Endothelial cell of umbilical vein (primary cell): ENCODE measurements at regions not wholly inside any gene's neighbourhood (a gene's known extent, or its start where the extent isn't known, plus 50 kb on each side); places are given as distances from the start of the nearest gene placed in this dataset.

Experiments
- BruUV-seq: library from RNA; stranded (reverse); fragments of 400-500 nt; replicated peaks from 2 replicates; lab custom pipeline; 2021; lab: Mats Ljungman, UMichigan
- CTCF ChIA-PET: fragments of 300-600, 350-600 bp; sonication (Branson Sonifier 250); formaldehyde crosslinking; loops from one replicate; lab custom pipeline; 2021; ENCODE audit warnings: antibody characterized with exemption, inconsistent platforms; lab: Charles Lee
- POLR2A ChIA-PET: fragments of 300-600, 350-600 bp; sonication (Branson Sonifier 250); formaldehyde crosslinking; loops from one replicate; lab custom pipeline; 2021; ENCODE audit warnings: antibody characterized with exemption, inconsistent platforms; lab: Charles Lee
- DNase-seq: peaks from one replicate; pipeline ENCODE4 v3.0.0-alpha.2; 2011; ENCODE audit warnings: low read depth, low spot score
- FAIRE-seq: peaks from 2 replicates; lab custom pipeline; 2011; peaks lifted over from hg19 to GRCh38; lab: Jason Lieb, UNC
- H2AFZ ChIP-seq: 2 replicates; pipeline ENCODE4 v1.6.0; 2012; ENCODE audit warnings: low read depth, low read length, control low read depth, inconsistent platforms
- H3K27ac ChIP-seq: 2 replicates; pipeline ENCODE4 v1.5.1; 2011; ENCODE audit warnings: low read depth, mild to moderate bottlenecking, control low read depth, low read length, moderate library complexity; ENCODE audit not compliant: insufficient read depth
- H3K27me3 ChIP-seq, 2 experiments: 2 replicates each; pipeline versions ENCODE4 v1.6.0 to v1.6.1; 2011; ENCODE audit warnings: low read length in 2 of 2, mixed read lengths in 1 of 2; ENCODE audit not compliant: control insufficient read depth in 2 of 2, insufficient read depth in 2 of 2
- H3K36me3 ChIP-seq, 2 experiments: 2 replicates in 1 of 2; 3 replicates in 1 of 2; pipeline ENCODE4 v1.5.1; 2011; ENCODE audit warnings: low read length in 2 of 2, mild to moderate bottlenecking in 1 of 2, moderate library complexity in 1 of 2; ENCODE audit not compliant: control insufficient read depth in 2 of 2, insufficient read depth in 2 of 2; ENCODE audit errors: extremely low read depth in 1 of 2
- H3K4me1 ChIP-seq: 3 replicates; pipeline ENCODE4 v1.5.1; 2011; ENCODE audit warnings: mild to moderate bottlenecking, low read length; ENCODE audit not compliant: control insufficient read depth, insufficient read depth; ENCODE audit errors: extremely low read depth
- H3K4me2 ChIP-seq: 2 replicates; pipeline ENCODE4 v1.6.1; 2011; ENCODE audit warnings: low read length, control low read depth, mixed read lengths; ENCODE audit not compliant: insufficient read depth
- H3K4me3 ChIP-seq, 3 experiments: fragments of 200-600 bp in 1 of 3; sonication (generic), shearing (Covaris generic) in 1 of 3; replicated peaks in 1 of 3; 2 replicates each; pipeline ENCODE4 v1.5.1; 2011 to 2016; ENCODE audit warnings: control low read depth in 3 of 3, low read length in 3 of 3, mild to moderate bottlenecking in 2 of 3, inconsistent platforms in 1 of 3, low read depth in 1 of 3, moderate library complexity in 1 of 3; ENCODE audit not compliant: insufficient read depth in 1 of 3
- H3K79me2 ChIP-seq: 2 replicates; pipeline ENCODE4 v1.6.0; 2012; ENCODE audit warnings: low read length, inconsistent platforms; ENCODE audit not compliant: control insufficient read depth, insufficient read depth
- H3K9ac ChIP-seq: replicated peaks from 2 replicates; pipeline ENCODE3; 2011; ENCODE audit warnings: low read length, control low read depth; ENCODE audit not compliant: insufficient read depth; ENCODE audit errors: extremely low read depth
- H3K9me1 ChIP-seq: replicated peaks from 3 replicates; pipeline ENCODE4 v1.6.0; 2011; ENCODE audit warnings: mild to moderate bottlenecking, low read length; ENCODE audit not compliant: control insufficient read depth, insufficient read depth; ENCODE audit errors: extremely low read depth
- H3K9me3 ChIP-seq: replicated peaks from 2 replicates; pipeline ENCODE4 v1.5.1; 2012; ENCODE audit warnings: low read length, inconsistent platforms; ENCODE audit not compliant: control insufficient read depth, insufficient read depth
- H4K20me1 ChIP-seq: replicated peaks from 2 replicates; pipeline ENCODE3; 2011; ENCODE audit warnings: mild to moderate bottlenecking, low read length; ENCODE audit not compliant: control insufficient read depth, insufficient read depth; ENCODE audit errors: extremely low read depth
- CTCF ChIP-seq, 2 donors: IDR thresholded peaks; 1 replicate in 1 of 2; 2 replicates in 1 of 2; pipeline ENCODE4 v1.5.1; 2011; ENCODE audit warnings: low read length in 2 of 2, mild to moderate bottlenecking in 2 of 2, moderate library complexity in 2 of 2, control low read depth in 1 of 2, inconsistent platforms in 1 of 2, low read depth in 1 of 2; ENCODE audit not compliant: insufficient read depth in 1 of 2; ENCODE audit errors: extremely low read depth in 1 of 2
- EZH2 ChIP-seq: IDR thresholded peaks from 2 replicates; pipeline ENCODE4 v1.6.1; 2012; ENCODE audit warnings: borderline replicate concordance, low read depth, mild to moderate bottlenecking, moderate library complexity, low read length, inconsistent platforms; ENCODE audit not compliant: severe bottlenecking
- FOS ChIP-seq: IDR thresholded peaks from 2 replicates; pipeline ENCODE4 v1.6.1; 2011; ENCODE audit warnings: mild to moderate bottlenecking, low read length, moderate library complexity, borderline replicate concordance; ENCODE audit not compliant: insufficient read depth
- GATA2 ChIP-seq: IDR thresholded peaks from 2 replicates; pipeline ENCODE4 v1.7.0; 2011; ENCODE audit warnings: low read depth, mild to moderate bottlenecking, moderate library complexity, mixed read lengths, low read length; ENCODE audit not compliant: insufficient read length, insufficient read depth
- JUN ChIP-seq: IDR thresholded peaks from 2 replicates; pipeline ENCODE4 v1.6.1; 2011; ENCODE audit warnings: borderline replicate concordance, low read depth; ENCODE audit not compliant: insufficient read length, insufficient read depth
- MAX ChIP-seq: IDR thresholded peaks from 2 replicates; pipeline ENCODE4 v1.6.1; 2011; ENCODE audit not compliant: insufficient read depth, insufficient read length
- MYC ChIP-seq: IDR thresholded peaks from one replicate; pipeline ENCODE4 v1.6.1; 2011; ENCODE audit warnings: mild to moderate bottlenecking, low read depth, low read length
- POLR2A ChIP-seq: IDR thresholded peaks from 2 replicates; pipeline ENCODE4 v1.6.1; 2012; ENCODE audit warnings: low read depth, mild to moderate bottlenecking, control low read depth, low read length
- POLR2AphosphoS5 ChIP-seq: IDR thresholded peaks from 2 replicates; pipeline ENCODE4 v1.6.1; 2012; ENCODE audit warnings: low read depth, mild to moderate bottlenecking, control low read depth, low read length, moderate library complexity; ENCODE audit not compliant: insufficient read depth
- dilution Hi-C: fragments of 300-500 bp; cut with MboI; formaldehyde crosslinking; loops from one replicate; pipeline ENCODE4 v1.15.0; 2019; ENCODE audit warnings: low sequenced_read_pairs; ENCODE audit not compliant: extremely low pct_ligation_motif_present
- intact Hi-C: fragments of 100-400 bp; cut with micrococcal nuclease; formaldehyde crosslinking; loops from one replicate; pipeline ENCODE4 v1.10.0; 2022

GRCh38 chr10:22821501-22821900, 106.4 kb upstream of the ARMC3 start:
- no peak for TF ChIP-seq MYC
- peak; percentile 11 for TF ChIP-seq MAX
- TF ChIP-seq FOS: no peak
- peak; percentile 5 for TF ChIP-seq JUN
- TF ChIP-seq POLR2A: peak; percentile 30
- Histone ChIP-seq H3K4me3 (no peak overlapping the region), H3K36me3 (no peaks in the 10 kb centered on the region), H3K9ac (no peak overlapping the region), H3K9me1 (no peaks in the 10 kb centered on the region), H2AFZ (peak overlapping the region; percentile 55), H3K27ac (peak overlapping the region; percentile 37), H3K9me3 (no peaks in the 10 kb centered on the region), H3K4me1 (peaks cover 46% of the 10 kb centered on the region), H3K27me3 (no peaks in the 10 kb centered on the region), H3K79me2 (no peaks in the 10 kb centered on the region), H3K4me2 (peak overlapping the region; percentile 50), H4K20me1 (no peaks in the 10 kb centered on the region)
- ChIA-PET CTCF (no interaction called here), POLR2A (no interaction called here)
- no TSS peak for BruUV-seq
- DNase-seq (peak; percentile 69), FAIRE-seq (no peak)
- intact Hi-C loops (loop anchor here (5.0 to 10.0 kb wide), 2 partner anchors 69 to 107 kb away; partner anchors contain the start of gene PIP4K2A), dilution Hi-C loops (no loop called here)

DNA sequence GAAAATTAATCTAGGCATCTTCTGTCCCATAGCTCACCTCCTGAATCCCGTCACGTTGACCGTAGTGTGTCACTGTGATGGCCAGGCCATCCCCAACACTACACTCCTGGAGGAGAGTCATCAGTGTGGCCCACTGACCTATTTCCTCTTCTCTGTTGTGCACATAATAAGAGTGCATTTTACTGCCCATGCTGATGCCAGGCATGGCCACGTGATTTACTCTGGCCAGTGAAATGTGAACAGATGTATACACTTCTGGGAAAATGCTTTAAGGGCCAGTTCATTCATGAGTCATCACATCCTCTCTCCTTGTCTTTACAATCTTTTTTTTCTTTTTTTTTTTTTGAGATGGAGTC, 101.9 kb upstream of the PIP4K2A start:
- Histone ChIP-seq H3K36me3 (no peaks in the 10 kb centered on the region), H3K4me3 (no peak overlapping the region), H3K9me3 (no peaks in the 10 kb centered on the region), H2AFZ (no peak overlapping the region), H3K4me2 (no peak overlapping the region), H4K20me1 (no peaks in the 10 kb centered on the region), H3K4me1 (peaks cover 15% of the 10 kb centered on the region), H3K9me1 (no peaks in the 10 kb centered on the region), H3K27ac (peak overlapping the region; percentile 86), H3K9ac (no peak overlapping the region), H3K79me2 (no peaks in the 10 kb centered on the region), H3K27me3 (no peaks in the 10 kb centered on the region)
- peak; percentile 93 for DNase-seq
- intact Hi-C loops: loop anchor here (2.0 to 5.0 kb wide), 5 partner anchors 79 to 813 kb away; partner anchors contain the start of gene DNAJC1
- ChIA-PET CTCF (no interaction called here), POLR2A (no interaction called here)
- dilution Hi-C loops: no loop called here
- BruUV-seq: no TSS peak
- TF ChIP-seq JUN: peak; percentile 94
- no peak for TF ChIP-seq CTCF (IDR thresholded peaks at IDR 0.05; ENCODE audit: extremely low read depth in 1 of 2, insufficient read depth in 1 of 2, low read depth in 1 of 2, low read length in 2 of 2)
- TF ChIP-seq POLR2AphosphoS5: no peak
- TF ChIP-seq EZH2: no peak
- TF ChIP-seq POLR2A: no peak
- TF ChIP-seq FOS: peak; percentile 65
- no peak for TF ChIP-seq MYC
- TF ChIP-seq MAX: peak; percentile 96
- TF ChIP-seq GATA2: no peak
- FAIRE-seq: peak; percentile 77
